HAP-1 (cell line): ENCODE measurements at regions not wholly inside any gene's neighbourhood (a gene's known extent, or its start where the extent isn't known, plus 50 kb on each side); places are given as distances from the start of the nearest gene placed in this dataset.

Experiments used
- DNase-seq, 2 experiments: peaks; one replicate each; pipeline ENCODE4 v3.0.0-alpha.2; 2016 to 2020; ENCODE audit warnings: low spot score in 2 of 2
- H3K27me3 ChIP-seq: fragments of 250-450 bp; sonication (Bioruptor Pico); 2 replicates; pipeline ENCODE4 v1.5.1; 2020; ENCODE audit warnings: low read depth, mild to moderate bottlenecking, moderate library complexity
- H3K36me3 ChIP-seq: fragments of 250-450 bp; sonication (Bioruptor Pico); replicated peaks from 2 replicates; pipeline ENCODE4 v1.5.1; 2020; ENCODE audit warnings: mild to moderate bottlenecking
- H3K4me1 ChIP-seq: fragments of 250-450 bp; sonication (Bioruptor Pico); 2 replicates; pipeline ENCODE4 v1.5.1; 2020; ENCODE audit warnings: mild to moderate bottlenecking
- H3K4me3 ChIP-seq: fragments of 250-450 bp; sonication (Bioruptor Pico); 2 replicates; pipeline ENCODE4 v1.5.1; 2020; ENCODE audit warnings: mild to moderate bottlenecking, moderate library complexity
- H3K9me3 ChIP-seq: fragments of 250-450 bp; sonication (Bioruptor Pico); 2 replicates; pipeline ENCODE4 v1.5.1; 2020; ENCODE audit warnings: mild to moderate bottlenecking, moderate library complexity
- in situ Hi-C: fragments of 300-500 bp; cut with MboI; formaldehyde crosslinking; loops from 3 replicates; pipeline ENCODE4 v1.14.3; 2020; ENCODE audit warnings: low sequenced_read_pairs, inconsistent platforms, mixed read lengths

DNA sequence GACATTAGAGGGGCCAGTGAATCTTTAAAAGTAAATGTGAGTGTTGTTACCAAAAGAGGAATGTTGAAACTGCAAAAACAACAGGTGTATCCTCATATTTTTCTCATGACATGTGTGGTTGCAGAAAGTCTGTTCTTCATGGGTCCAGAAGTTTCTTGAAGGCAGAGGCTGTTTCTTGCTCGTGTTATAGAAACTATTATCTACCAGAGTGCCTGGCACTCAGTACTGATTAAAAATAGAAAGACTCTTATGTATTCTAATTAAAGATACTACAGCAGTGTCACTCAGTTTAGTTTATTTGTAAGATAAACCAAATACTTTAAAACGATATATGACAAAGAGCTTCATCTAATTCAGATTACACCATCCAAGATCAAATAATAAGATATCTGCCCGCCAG, 1864.2 kb upstream of the WWC1 start:
- no peaks in the 10 kb centered on the region for H3K27me3 ChIP-seq
- in situ Hi-C loops = no loop called here
- DNase-seq = no peak

DNA sequence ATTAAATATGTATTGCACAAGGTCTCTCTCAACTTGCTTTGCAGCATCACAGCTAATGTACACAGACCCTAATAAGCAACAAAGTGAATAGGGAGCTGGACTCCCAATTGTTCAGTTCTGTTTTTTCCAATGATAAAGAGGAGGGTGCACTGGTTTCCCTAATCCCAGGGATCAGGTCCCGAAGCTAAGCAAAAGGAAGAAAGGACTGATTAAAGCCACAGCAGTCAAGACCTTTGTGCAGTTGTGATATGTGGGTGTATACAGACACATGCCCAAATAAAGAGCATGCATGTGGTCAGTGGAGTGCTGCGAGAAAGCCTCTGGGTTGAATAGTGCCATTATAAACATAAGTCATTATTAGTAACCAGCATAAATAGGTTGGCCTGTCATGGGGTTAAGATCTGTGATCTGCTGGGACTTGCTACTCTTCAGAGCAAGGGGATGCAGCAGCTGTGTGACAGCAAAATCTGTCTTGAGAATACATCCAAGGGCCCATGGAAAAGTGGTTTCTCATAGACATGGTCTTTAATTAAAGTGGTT, 1863.1 kb upstream of the WWC1 start:
- no peaks in the 10 kb centered on the region for H3K27me3 ChIP-seq
- no peak overlapping the region for H3K4me3 ChIP-seq
- no peak for DNase-seq
- H3K9me3 ChIP-seq = no peaks in the 10 kb centered on the region
- in situ Hi-C loops = no loop called here
- peaks cover 23% of the 10 kb centered on the region for H3K4me1 ChIP-seq
- no peaks in the 10 kb centered on the region for H3K36me3 ChIP-seq

More for the DNA sequence above, 1864.2 kb upstream of the WWC1 start:
- peaks cover 20% of the 10 kb centered on the region for H3K4me1 ChIP-seq
- H3K36me3 ChIP-seq = no peaks in the 10 kb centered on the region
- no peak overlapping the region for H3K4me3 ChIP-seq
- H3K9me3 ChIP-seq = no peaks in the 10 kb centered on the region

DNA sequence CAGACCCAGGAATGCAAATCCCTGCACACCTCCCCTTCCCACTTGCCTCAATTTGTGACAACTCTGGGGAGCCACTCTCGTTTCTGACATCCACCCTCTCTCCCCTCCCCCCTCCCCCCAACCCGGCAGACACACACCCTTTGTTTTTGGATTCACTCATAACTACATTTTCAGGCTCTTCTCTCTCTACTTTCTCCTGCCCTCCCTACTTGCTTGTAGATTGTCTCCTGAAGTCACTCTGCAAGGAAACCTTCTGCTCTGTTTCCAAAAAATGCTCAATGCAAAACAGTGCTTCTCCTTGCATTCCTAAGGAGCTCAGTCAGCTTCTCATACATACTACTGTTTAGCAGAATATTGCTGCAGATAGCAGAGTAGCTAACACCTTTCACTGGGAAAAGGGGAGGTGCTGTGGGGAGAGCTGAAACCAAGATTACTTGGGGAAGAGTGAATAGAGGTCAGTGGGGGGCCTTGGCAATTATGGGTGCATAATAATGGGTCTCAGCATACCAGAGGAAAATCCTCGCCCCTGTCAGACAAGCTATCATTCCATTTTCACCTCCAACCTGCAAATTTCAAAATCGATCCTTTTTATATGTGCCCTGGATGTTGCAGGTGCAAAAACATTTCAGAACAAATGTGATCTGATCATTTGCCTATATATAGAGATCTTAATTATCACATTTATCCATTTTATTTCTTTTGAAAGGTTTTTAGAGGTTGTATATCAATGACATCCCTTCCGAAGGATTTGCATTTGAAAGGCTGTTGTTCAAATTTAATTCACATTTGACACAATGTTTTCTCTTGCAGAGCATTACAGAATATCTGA, 1860.7 kb upstream of the WWC1 start:
- no peak overlapping the region for H3K4me3 ChIP-seq
- peaks cover 23% of the 10 kb centered on the region for H3K4me1 ChIP-seq
- in situ Hi-C loops = no loop called here
- peak; percentile 82 to 89 for DNase-seq
- no peaks in the 10 kb centered on the region for H3K27me3 ChIP-seq
- H3K36me3 ChIP-seq = no peaks in the 10 kb centered on the region
- H3K9me3 ChIP-seq = no peaks in the 10 kb centered on the region

DNA sequence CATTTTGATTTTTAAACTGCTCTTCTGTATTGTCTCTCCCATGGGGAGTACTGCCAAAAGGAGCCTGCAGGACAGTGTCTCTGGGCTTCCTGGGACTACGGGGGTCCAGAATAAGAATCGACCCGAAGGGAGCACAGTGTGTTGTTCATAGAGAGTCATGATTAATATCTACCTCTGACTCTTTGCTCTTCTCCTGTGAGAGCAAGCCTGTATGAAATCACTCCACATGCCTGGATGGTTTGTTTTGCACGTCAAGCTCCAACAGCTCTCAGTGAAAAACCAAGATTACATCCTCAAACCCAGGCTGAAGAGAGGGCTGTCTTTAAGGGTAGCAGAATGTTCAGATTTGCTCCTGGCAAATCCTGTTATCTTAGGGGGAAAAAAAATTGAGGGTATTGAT, 1860.0 kb upstream of the WWC1 start:
- Histone ChIP-seq H3K36me3 (no peaks in the 10 kb centered on the region), H3K4me1 (peaks cover 23% of the 10 kb centered on the region), H3K4me3 (no peak overlapping the region), H3K27me3 (no peaks in the 10 kb centered on the region), H3K9me3 (no peaks in the 10 kb centered on the region)
- in situ Hi-C loops = no loop called here
- peak; percentile 13 to 21 for DNase-seq

DNA sequence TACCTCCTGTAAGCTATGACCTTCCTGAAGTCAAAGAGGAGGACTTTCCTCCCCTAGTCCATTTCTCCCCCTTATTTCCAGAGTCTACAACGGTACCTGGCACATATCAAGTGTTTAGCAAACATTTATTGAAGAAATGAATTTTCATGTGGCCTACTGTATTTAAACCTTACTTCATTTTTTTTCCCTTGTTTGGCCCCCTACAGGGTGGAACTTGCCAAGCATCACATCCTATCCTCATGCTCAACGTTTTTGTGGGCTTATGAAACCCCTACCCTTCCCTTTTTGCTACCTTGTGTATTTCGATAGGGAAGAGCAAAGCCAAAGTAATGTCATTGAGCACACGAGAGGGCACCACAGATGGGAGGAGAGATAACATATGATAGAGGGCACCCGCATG, 1857.8 kb upstream of the WWC1 start:
- H3K27me3 ChIP-seq = no peaks in the 10 kb centered on the region
- no peak for DNase-seq
- H3K9me3 ChIP-seq = no peaks in the 10 kb centered on the region
- no peaks in the 10 kb centered on the region for H3K36me3 ChIP-seq
- H3K4me1 ChIP-seq = peaks cover 23% of the 10 kb centered on the region
- in situ Hi-C loops = no loop called here
- H3K4me3 ChIP-seq = no peak overlapping the region

DNA sequence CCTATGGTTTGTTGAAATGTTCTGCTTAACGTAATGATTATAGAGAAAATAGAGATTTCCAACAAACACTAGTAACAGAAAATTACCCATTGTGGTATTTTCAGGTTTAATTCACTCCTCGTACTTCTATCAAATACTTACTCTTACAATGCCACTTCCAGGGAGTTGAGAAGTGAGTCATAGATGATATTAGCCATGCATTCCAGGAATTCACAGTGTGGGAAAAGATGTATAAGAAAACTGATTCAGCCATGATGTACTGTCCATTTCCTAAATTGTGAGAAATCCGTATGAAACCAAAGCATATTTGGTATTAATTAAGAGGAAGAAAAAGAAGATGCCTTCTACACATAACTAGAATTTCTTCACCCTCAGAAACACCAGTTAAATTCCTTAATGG, 1854.6 kb upstream of the WWC1 start:
- Histone ChIP-seq H3K4me1 (peaks cover 6% of the 10 kb centered on the region), H3K4me3 (no peak overlapping the region), H3K27me3 (no peaks in the 10 kb centered on the region), H3K9me3 (no peaks in the 10 kb centered on the region), H3K36me3 (no peaks in the 10 kb centered on the region)
- no peak for DNase-seq
- in situ Hi-C loops = no loop called here

DNA sequence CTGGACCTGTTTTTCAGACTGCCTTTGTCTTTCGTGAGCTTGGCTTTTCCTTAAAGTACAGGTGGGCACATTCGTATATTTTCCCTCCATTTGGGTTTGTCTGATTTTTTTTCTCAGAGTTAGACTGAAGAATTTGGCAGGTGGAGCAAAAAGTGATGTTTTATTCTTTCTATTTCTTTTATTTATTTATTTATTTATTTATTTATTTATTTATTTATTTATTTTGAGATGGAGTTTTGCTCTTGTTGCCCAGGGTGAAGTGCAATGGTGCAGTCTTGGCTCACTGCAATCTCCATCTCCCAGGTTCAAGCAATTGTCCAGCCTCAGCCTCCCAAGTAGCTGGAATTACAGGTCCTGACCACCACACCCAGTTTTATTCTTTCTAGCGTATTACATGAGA, 1805.1 kb upstream of the WWC1 start:
- no peak for DNase-seq
- H3K9me3 ChIP-seq = no peaks in the 10 kb centered on the region
- no peaks in the 10 kb centered on the region; the same call in 1 of the 2 replicates for H3K4me1 ChIP-seq
- no peak overlapping the region for H3K4me3 ChIP-seq
- in situ Hi-C loops = no loop called here
- no peaks in the 10 kb centered on the region for H3K36me3 ChIP-seq
- H3K27me3 ChIP-seq = no peaks in the 10 kb centered on the region

DNA sequence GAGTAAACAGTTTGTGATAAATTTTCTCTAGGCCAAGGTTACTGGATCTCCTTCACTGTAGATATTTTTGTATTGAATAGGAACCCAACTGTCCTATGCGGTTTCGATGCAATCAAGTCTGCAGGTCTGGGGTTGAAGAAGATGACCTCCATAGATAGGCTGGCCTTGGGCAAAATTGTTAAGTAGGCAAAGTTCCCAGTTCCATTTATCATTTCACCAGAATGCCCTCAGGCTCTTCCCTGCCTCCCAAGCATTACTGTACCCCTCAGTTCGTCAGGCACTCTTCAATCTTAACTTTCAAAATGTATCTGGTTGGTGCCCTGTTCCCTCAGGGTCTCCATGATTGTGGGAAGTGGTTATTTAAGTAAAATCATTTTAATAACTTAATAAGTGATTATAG, 1802.9 kb upstream of the WWC1 start:
- Histone ChIP-seq H3K9me3 (no peaks in the 10 kb centered on the region), H3K36me3 (no peaks in the 10 kb centered on the region), H3K27me3 (no peaks in the 10 kb centered on the region), H3K4me3 (no peak overlapping the region), H3K4me1 (peaks cover 3% of the 10 kb centered on the region; the same call in 1 of the 2 replicates)
- in situ Hi-C loops = no loop called here
- no peak for DNase-seq

DNA sequence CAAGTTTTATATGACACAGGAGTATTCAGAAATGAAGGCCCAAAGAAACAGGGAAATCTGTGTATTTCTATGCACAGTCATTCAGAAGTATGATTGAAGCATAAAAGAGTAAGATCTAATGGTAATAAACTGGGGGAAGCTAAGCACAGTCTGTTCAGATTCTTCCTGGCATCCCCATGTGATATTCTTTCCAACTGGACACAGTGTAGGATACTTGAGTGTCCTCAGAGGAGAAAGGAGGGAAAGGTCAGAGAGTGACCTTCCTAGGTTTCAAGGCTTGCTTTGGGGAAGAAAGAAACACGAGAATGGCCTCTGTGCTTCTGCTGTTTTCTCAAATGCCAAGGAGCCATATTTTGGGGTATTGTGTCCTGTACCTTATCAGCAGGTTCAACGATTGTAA, 1798.4 kb upstream of the WWC1 start:
- no peak for DNase-seq
- no peak overlapping the region for H3K4me3 ChIP-seq
- H3K4me1 ChIP-seq = peaks cover 3% of the 10 kb centered on the region; the same call in 1 of the 2 replicates
- H3K27me3 ChIP-seq = no peaks in the 10 kb centered on the region
- H3K9me3 ChIP-seq = no peaks in the 10 kb centered on the region
- H3K36me3 ChIP-seq = no peaks in the 10 kb centered on the region
- in situ Hi-C loops = no loop called here

DNA sequence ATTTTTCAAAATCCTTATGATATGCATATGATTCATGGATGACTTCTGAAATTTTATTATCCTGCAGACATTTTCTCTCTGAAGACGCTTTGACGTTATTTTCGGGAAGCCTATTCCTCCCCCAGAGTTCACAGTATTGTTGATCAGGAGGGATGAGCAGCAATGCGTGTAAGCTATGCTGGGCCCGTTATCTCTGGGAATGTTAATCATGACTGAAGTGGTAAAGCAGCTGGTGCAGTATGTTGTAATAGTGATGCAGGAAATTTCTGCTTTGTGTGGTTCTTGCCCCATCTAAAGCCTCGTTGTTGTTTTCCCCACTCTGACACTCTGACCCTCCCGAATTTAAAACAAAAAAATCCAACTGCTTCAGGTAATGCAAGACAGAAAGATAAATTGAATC, 1797.8 kb upstream of the WWC1 start:
- in situ Hi-C loops = no loop called here

DNA sequence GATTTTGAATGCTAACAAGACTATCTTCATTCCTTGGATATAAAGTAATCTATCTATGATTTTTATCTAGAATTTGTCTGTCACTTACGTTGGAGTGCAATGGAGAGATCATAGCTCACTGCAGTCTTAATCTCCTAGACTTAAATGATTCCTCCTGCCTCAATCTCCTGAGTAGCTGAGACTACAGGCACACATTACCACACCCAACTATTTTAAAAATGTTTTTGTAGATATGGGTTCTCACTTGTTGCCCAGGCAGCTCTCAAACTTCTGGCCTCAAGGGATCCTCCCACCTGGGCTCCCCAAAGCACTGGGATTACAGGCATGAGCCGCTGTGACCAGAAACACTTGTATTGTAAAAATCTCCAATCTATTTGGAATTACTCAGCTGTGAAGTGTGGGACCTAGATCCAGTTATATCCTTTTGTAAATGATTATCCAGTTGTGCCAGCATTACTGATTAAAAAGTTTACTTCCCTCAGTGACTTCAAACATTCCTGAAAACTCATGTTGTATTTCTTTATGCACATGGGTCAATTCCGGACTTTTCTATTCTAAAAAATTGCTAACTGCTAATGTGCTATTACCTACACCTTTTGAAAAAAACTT, 1793.8 kb upstream of the WWC1 start:
- DNase-seq = no peak
- no peaks in the 10 kb centered on the region for H3K9me3 ChIP-seq
- no peaks in the 10 kb centered on the region for H3K27me3 ChIP-seq
- H3K4me3 ChIP-seq = no peak overlapping the region
- no peaks in the 10 kb centered on the region; the same call in 1 of the 2 replicates for H3K4me1 ChIP-seq
- in situ Hi-C loops = no loop called here
- H3K36me3 ChIP-seq = no peaks in the 10 kb centered on the region

More for the DNA sequence above, 1797.8 kb upstream of the WWC1 start:
- DNase-seq = no peak
- peaks cover 3% of the 10 kb centered on the region; the same call in 1 of the 2 replicates for H3K4me1 ChIP-seq
- H3K36me3 ChIP-seq = no peaks in the 10 kb centered on the region
- no peak overlapping the region for H3K4me3 ChIP-seq
- H3K27me3 ChIP-seq = no peaks in the 10 kb centered on the region
- H3K9me3 ChIP-seq = no peaks in the 10 kb centered on the region

DNA sequence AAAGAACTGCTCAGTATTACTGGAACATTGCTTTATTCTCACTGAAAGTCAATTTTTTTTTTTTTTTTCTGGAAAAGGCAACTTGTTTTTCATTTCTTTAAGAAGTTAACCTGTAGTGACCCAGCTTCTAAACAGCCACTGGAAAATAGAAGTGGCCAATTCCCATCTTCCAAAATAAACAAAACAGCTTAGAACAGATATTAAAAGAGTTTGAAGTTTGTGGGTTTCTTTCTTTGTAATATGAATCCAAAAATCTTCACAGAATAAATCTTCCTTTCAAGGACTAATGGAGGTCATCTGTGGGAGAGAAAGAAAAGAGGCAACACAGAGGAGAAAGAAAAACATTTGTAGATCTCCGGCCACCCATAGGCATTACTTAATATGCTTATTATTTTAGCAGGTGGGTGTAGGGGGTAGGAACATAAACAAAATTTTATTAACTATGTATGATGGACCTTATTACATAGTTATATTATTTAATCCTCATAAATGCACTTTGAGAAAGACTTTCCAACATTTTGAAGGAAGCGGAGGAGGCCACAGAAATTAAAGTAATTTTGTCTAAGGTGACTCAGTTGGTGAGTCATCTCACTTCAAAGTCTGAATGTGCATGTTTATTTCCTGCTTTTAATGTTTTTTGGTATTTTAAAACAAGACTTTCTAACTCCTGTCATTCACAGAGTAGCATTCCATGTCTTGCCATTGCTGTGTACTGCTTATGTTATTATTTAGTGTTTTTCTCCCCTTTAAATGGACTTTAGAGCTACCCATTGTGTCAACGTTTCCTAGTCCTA, 1791.8 kb upstream of the WWC1 start:
- no peak for DNase-seq
- in situ Hi-C loops = no loop called here
- H3K36me3 ChIP-seq = no peaks in the 10 kb centered on the region
- peaks cover 3% of the 10 kb centered on the region for H3K4me1 ChIP-seq
- H3K4me3 ChIP-seq = no peak overlapping the region
- H3K27me3 ChIP-seq = no peaks in the 10 kb centered on the region
- H3K9me3 ChIP-seq = no peaks in the 10 kb centered on the region

DNA sequence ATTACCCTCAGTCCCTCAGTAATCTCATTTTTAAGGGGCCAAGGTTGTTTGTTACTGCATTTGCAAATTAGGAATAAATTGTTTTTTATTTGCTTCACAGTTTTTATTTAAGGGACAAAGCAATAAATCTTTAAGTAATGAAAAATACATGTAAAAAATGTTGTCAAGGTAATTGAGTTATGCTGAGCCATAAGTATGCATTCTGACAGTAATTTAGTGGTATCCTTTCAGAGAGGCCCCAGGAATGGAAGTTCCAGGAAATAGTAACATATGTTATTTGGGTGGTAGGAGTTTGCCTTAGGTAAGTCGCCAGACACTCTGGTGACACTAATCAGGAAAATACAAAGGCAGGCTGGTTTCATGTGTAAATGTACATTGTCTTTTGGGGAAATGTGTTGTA, 1787.9 kb upstream of the WWC1 start:
- DNase-seq = no peak
- Histone ChIP-seq H3K36me3 (no peaks in the 10 kb centered on the region), H3K9me3 (no peaks in the 10 kb centered on the region), H3K4me3 (no peak overlapping the region), H3K4me1 (peaks cover 3% of the 10 kb centered on the region), H3K27me3 (no peaks in the 10 kb centered on the region)
- in situ Hi-C loops = no loop called here

DNA sequence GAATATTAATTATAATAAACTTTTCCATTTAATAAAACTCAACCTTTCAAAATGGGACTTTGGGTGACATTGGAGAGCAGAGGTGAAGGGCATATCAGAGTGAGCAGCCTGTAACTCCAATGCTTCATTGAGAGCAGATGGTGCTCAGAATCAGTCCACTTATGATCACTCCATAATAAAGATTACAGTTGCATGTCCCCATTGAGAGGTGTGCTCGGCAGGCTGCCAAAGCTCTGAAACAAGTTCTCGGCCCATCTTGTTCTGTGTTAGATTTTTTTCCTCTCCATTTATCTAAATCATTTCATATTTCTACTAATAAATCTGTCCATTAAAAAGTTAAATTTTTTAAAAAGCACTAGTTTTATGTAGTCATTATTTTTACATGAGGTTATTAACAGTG, 1786.4 kb upstream of the WWC1 start:
- H3K4me1 ChIP-seq = peaks cover 3% of the 10 kb centered on the region
- no peaks in the 10 kb centered on the region for H3K27me3 ChIP-seq
- no peaks in the 10 kb centered on the region for H3K9me3 ChIP-seq
- H3K4me3 ChIP-seq = no peak overlapping the region
- no peak for DNase-seq
- in situ Hi-C loops = no loop called here
- H3K36me3 ChIP-seq = no peaks in the 10 kb centered on the region
